GM12891 (cell line): ENCODE measurements at regions not wholly inside any gene's neighbourhood (a gene's known extent, or its start where the extent isn't known, plus 50 kb on each side); places are given as distances from the start of the nearest gene placed in this dataset.
"Not testable (repeated sequence)": the region's sequence is repeated elsewhere in the genome, so short reads cannot be mapped to it uniquely, and the experiment has no call there.

Source experiments
- DNase-seq: peaks from one replicate; pipeline ENCODE4 v3.0.0; 2011; ENCODE audit warnings: low spot score; ENCODE audit not compliant: insufficient read length
- FAIRE-seq: peaks from 2 replicates; lab custom pipeline; 2011; peaks lifted over from hg19 to GRCh38; lab: Jason Lieb, UNC
- PAX5 ChIP-seq: IDR thresholded peaks from 2 replicates; pipeline ENCODE4 v1.6.1; 2011; ENCODE audit warnings: low read length, moderate library complexity, mild to moderate bottlenecking; ENCODE audit not compliant: insufficient read depth, severe bottlenecking
- POLR2A ChIP-seq: IDR thresholded peaks from 2 replicates; pipeline ENCODE4 v1.6.1; 2011; ENCODE audit warnings: low read depth, low read length, control low read depth
- POLR2AphosphoS5 ChIP-seq: IDR thresholded peaks from 2 replicates; pipeline ENCODE4 v1.6.1; 2011; ENCODE audit warnings: low read depth, low read length, control low read depth
- POU2F2 ChIP-seq: IDR thresholded peaks from 2 replicates; pipeline ENCODE4 v1.6.1; 2011; ENCODE audit warnings: low read depth, mild to moderate bottlenecking, control low read depth, low read length, moderate library complexity
- SPI1 ChIP-seq: IDR thresholded peaks from 2 replicates; pipeline ENCODE4 v1.6.1; 2011; ENCODE audit warnings: low read depth, low read length, control low read depth
- TAF1 ChIP-seq: IDR thresholded peaks from 2 replicates; pipeline ENCODE4 v1.6.1; 2011; ENCODE audit warnings: low read depth, low read length, control low read depth

DNA sequence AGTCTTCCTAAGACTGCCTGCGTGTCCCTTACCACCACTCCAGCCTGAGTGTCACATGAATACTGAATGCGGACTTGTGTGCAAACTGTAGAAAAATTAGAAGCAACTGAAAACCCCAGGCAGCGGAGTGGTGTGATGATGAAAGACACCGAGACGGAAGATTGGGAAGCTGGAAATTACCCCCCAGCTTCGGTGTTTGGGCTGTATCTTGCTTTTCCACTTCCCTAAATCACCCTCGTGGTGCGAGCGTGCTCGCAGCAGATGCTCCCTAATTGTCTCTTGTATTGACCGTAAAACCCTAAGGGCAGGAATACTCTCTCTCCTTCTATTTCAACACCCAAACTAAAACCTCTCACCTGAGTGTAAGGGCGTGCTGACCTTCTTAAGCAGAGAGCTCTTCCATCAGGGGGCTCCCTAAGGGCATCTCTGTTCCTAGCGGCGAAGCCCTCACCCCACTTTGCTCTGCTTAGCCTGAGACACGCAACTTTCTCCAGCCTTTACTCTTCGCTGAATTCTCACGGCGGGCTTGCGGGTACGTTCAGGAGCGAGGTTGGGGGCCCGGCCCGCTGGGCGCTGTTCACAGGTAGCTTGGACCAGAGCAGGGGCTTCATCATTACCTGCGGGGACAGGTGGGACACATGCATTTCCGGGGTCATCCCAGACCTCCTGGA lies 62.4 kb downstream of the CRYBB2 start:
- TF ChIP-seq SPI1 (no peak), POLR2A (no peak), POU2F2 (no peak), POLR2AphosphoS5 (no peak), TAF1 (no peak), PAX5 (no peak)
- DNase-seq (no peak), FAIRE-seq (no peak)

DNA sequence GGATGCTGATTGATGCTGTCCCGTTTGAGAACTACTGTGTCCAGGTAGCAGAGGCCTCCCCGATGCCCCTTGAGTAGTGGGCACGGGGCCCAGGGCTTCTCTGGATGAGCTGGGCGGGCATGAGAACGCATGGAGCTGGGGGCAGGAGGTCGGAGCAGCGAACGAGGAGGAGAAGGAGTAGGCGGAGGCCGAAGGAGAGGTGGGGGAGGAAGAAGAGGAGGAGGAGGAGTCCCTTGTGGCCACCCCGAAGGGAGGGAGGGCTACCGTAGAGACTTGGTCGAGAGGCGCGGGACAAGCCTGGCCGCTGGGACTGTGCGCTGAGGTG lies 62.9 kb downstream of the CRYBB2 start:
- TF ChIP-seq TAF1 (no peak), POLR2A (no peak), PAX5 (no peak)
- DNase-seq: no peak

DNA sequence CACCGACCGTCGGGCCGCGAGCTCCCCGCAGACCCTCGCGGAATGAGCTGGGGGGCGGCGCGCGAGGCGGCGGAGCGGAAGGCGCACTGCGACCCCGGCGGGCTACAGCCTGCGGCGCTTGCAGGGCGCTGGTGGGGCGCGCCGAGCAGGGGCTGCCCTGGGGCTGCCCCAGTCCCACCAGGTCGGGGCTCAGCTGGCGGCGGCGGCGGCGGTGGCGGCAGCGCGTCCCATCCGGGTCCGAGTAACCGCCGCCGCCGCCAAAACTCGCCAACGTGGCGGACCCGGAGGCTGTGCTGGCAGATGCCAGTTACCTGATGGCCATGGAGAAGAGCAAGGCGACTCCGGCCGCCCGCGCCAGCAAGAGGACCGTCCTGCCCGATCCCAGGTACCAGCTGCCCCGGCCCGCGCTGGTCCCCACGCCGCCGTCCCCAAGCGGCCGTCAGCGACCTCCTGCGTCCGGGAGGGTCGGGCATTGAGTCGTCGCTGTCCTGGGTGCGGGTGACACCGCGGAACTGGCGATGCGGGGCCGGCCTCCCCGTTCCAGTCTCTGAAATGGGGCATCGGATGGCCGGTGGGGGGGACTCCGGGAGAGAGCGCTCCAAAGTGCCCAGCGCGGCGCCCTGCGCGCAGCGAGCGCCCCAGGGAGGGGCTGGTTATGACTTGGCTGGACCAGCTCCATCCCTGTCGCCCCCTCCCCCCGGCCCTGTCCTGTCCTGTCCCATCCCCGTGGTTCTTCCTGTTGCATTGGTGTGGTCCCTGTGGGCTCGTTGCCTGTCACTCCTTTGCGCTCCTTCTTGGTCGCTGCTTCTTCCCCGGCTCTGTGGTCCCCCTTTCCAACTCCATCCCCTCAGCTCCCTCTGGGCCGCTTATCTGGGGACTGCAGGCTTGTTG lies 63.5 kb downstream of the CRYBB2 start:
- DNase-seq: peak; percentile 17
- no peak for FAIRE-seq
- TF ChIP-seq SPI1 (no peak), POLR2AphosphoS5 (no peak), POU2F2 (no peak), TAF1 (no peak), POLR2A (no peak), PAX5 (no peak)

More for the DNA sequence above, 62.9 kb downstream of the CRYBB2 start:
- FAIRE-seq: no peak

- peak; percentile 72 for FAIRE-seq
- not testable (repeated sequence) for DNase-seq
Observed at GRCh38 chr22:25288481-25288880, 69.0 kb downstream of the CRYBB2 start.

DNA sequence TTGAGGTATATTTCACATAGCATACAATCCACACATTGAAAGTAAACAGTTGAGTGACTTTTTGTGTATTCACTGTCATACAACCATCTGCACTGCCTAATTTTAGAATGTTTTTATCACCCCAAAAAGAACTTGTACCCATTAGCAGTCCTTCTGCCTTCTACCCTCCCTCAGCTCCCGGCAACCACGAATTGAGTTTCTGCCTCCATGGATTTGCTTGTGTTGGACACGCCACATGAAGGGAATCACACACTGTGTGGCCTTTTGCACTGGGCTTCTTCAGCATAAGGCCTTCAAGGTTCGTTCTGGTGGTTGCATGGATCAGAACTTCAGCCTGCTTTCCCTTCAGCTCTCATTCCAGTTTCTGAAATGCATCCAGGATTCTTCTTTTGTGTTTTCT lies 82.5 kb downstream of the CRYBB2 start:
- DNase-seq: not testable (repeated sequence)
- FAIRE-seq: peak; percentile 87

GRCh38 chr22:25309586-25309985 lies 90.1 kb downstream of the CRYBB2 start:
- not testable (repeated sequence) for DNase-seq, FAIRE-seq

- peak; percentile 40 for FAIRE-seq
- DNase-seq: not testable (repeated sequence)
Observed at GRCh38 chr22:25311924-25312323, 92.5 kb downstream of the CRYBB2 start.

DNA sequence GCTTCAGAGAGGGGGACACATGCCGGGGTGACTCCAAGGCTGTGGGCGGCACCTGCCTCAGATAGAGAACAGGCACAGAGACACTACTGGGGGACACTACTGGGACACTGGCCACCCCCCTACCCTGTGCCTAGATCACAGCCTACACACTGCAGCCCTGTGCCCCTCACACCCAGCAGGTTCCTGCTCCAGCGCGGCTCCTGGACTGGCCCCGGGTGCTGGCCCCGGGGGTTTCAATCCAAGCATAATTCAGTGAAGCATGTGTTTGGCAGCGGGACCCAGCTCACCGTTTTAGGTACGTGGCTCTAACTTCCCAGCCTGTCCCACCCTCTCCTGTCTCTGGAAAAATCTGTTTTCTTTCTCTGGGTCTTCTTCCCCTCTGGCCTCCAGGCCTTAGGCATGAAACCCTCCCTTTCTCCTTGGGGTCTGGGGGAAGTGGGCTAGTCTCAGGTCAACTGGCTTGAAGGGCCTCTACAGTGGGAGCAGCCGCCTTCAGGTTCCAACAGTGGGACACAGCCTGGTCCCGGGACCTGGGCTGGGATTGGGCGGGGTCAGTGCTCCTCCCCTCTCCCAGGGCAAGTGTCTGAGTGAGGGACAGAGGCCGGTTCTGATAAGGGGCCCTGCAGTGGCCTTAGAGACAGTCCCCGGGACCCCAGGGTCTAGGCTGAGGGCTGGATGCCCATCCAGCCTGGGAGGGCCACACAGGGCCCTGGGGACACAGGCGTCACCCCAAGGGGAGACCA lies 98.8 kb downstream of the CRYBB2 start:
- FAIRE-seq: no peak
- TF ChIP-seq POLR2AphosphoS5 (no peak), SPI1 (no peak), PAX5 (no peak), POU2F2 (no peak), POLR2A (no peak), TAF1 (no peak)
- no peak for DNase-seq

- no peak for DNase-seq
- FAIRE-seq: no peak
- no peak for TF ChIP-seq PAX5
- TF ChIP-seq TAF1: no peak
- TF ChIP-seq SPI1: no peak
- no peak for TF ChIP-seq POLR2AphosphoS5
- no peak for TF ChIP-seq POLR2A
- no peak for TF ChIP-seq POU2F2
Observed at GRCh38 chr22:25327018-25327755, 107.7 kb downstream of the CRYBB2 start.

- no peak for TF ChIP-seq POLR2AphosphoS5
- no peak for TF ChIP-seq POLR2A
- no peak for TF ChIP-seq SPI1
- no peak for TF ChIP-seq POU2F2
- no peak for TF ChIP-seq TAF1
- TF ChIP-seq PAX5: no peak
- FAIRE-seq (no peak), DNase-seq (no peak)
Observed at GRCh38 chr22:25331050-25331449, 111.6 kb downstream of the CRYBB2 start.

GRCh38 chr22:25331911-25332310 lies 112.5 kb downstream of the CRYBB2 start:
- FAIRE-seq, DNase-seq: not testable (repeated sequence)
